HG03280 (cell line): ENCODE measurements at regions not wholly inside any gene's neighbourhood (a gene's known extent, or its start where the extent isn't known, plus 50 kb on each side); places are given as distances from the start of the nearest gene placed in this dataset.

Experiments
- ATAC-seq: cut with Tn5 transposase; IDR thresholded peaks from one replicate; pipeline ENCODE4 v1.9.1; 2021; ENCODE audit warnings: mild to moderate bottlenecking, moderate library complexity; ENCODE audit not compliant: unreplicated experiment

- ATAC-seq = no peak
These were observed 113.1 kb downstream of the TTLL2 start for GRCh38 chr6:167437888-167438484.

GRCh38 chr6:167441715-167442206 is 116.9 kb downstream of the TTLL2 start:
- ATAC-seq = no peak

- no peak for ATAC-seq
These were observed 117.4 kb downstream of the TTLL2 start for GRCh38 chr6:167442245-167442644.

- ATAC-seq = no peak
These were observed 118.2 kb downstream of the TTLL2 start for GRCh38 chr6:167442796-167443680.

GRCh38 chr6:167444602-167445346 is 119.9 kb downstream of the TTLL2 start:
- no peak for ATAC-seq

- ATAC-seq = no peak
These were observed 120.7 kb downstream of the TTLL2 start for GRCh38 chr6:167445568-167445967.

- ATAC-seq = no peak
These were observed 121.2 kb downstream of the TTLL2 start for GRCh38 chr6:167446046-167446445.

GRCh38 chr6:167446971-167447370 is 122.1 kb downstream of the TTLL2 start:
- no peak for ATAC-seq

- ATAC-seq = no peak
These were observed 123.5 kb downstream of the TTLL2 start for GRCh38 chr6:167448378-167448777.

- ATAC-seq = no peak
These were observed 124.4 kb downstream of the TTLL2 start for GRCh38 chr6:167449094-167449861.

- no peak for ATAC-seq
These were observed 125.7 kb downstream of the TTLL2 start for GRCh38 chr6:167450626-167451025.

- ATAC-seq = no peak
These were observed 127.6 kb downstream of the TTLL2 start for GRCh38 chr6:167452338-167453081.

- no peak for ATAC-seq
These were observed 128.2 kb downstream of the TTLL2 start for GRCh38 chr6:167453082-167453446.

GRCh38 chr6:167454003-167454402 is 129.1 kb downstream of the TTLL2 start:
- no peak for ATAC-seq

GRCh38 chr6:167455371-167455770 is 130.5 kb downstream of the TTLL2 start:
- ATAC-seq = no peak

- ATAC-seq = no peak
These were observed 137.8 kb downstream of the TTLL2 start for GRCh38 chr6:167462514-167463312.

GRCh38 chr6:167464177-167464576 is 139.3 kb downstream of the TTLL2 start:
- no peak for ATAC-seq

GRCh38 chr6:167465482-167465881 is 140.6 kb downstream of the TTLL2 start:
- no peak for ATAC-seq

- ATAC-seq = no peak
These were observed 142.4 kb downstream of the TTLL2 start for GRCh38 chr6:167467282-167467681.
